CD14-positive monocyte (primary cell): ENCODE measurements at regions not wholly inside any gene's neighbourhood (a gene's known extent, or its start where the extent isn't known, plus 50 kb on each side); places are given as distances from the start of the nearest gene placed in this dataset.

Experiments used
- DNase-seq, 3 donors: peaks; one replicate each; pipeline ENCODE4 v3.0.0-alpha.2; 2011 to 2022
- H2AFZ ChIP-seq: 2 replicates; pipeline ENCODE4 v1.6.0; 2012; ENCODE audit warnings: mild to moderate bottlenecking, low read depth, low read length, inconsistent platforms; ENCODE audit not compliant: insufficient read depth, poor library complexity, severe bottlenecking
- H3K27ac ChIP-seq, 2 donors: 1 replicate in 1 of 2; 2 replicates in 1 of 2; pipeline ENCODE4 v1.5.1; 2012 to 2013; ENCODE audit warnings: low read length in 2 of 2, control low read depth in 1 of 2, inconsistent platforms in 1 of 2, low read depth in 1 of 2, mild to moderate bottlenecking in 1 of 2
- H3K27me3 ChIP-seq, 2 donors: one replicate each; pipeline versions ENCODE4 v1.6.0 to v1.6.1; 2011 to 2013; ENCODE audit warnings: low read length in 2 of 2; ENCODE audit not compliant: control insufficient read depth in 2 of 2, insufficient read depth in 2 of 2
- H3K36me3 ChIP-seq, 2 donors: replicated peaks in 1 of 2; 1 replicate in 1 of 2; 2 replicates in 1 of 2; pipeline versions ENCODE4 v1.5.1 to v1.6.1; 2012 to 2013; ENCODE audit warnings: low read length in 2 of 2, control low read depth in 1 of 2, inconsistent platforms in 1 of 2, mild to moderate bottlenecking in 1 of 2; ENCODE audit not compliant: insufficient read depth in 2 of 2, control insufficient read depth in 1 of 2
- H3K4me1 ChIP-seq, 2 donors: 1 replicate in 1 of 2; 2 replicates in 1 of 2; pipeline versions ENCODE4 v1.5.1 to v1.6.1; 2012 to 2013; ENCODE audit warnings: low read length in 2 of 2, control low read depth in 1 of 2, inconsistent platforms in 1 of 2, mild to moderate bottlenecking in 1 of 2, moderate library complexity in 1 of 2; ENCODE audit not compliant: insufficient read depth in 2 of 2, control insufficient read depth in 1 of 2
- H3K4me2 ChIP-seq: replicated peaks from 2 replicates; pipeline ENCODE3; 2012; ENCODE audit warnings: low read length, moderate library complexity, mild to moderate bottlenecking; ENCODE audit not compliant: poor library complexity, severe bottlenecking; ENCODE audit errors: extremely low read depth
- H3K4me3 ChIP-seq, 3 experiments: fragments of 200-600 bp in 1 of 3; sonication (generic) in 1 of 3; replicated peaks in 1 of 3; 1 replicate in 2 of 3; 2 replicates in 1 of 3; pipeline ENCODE4 v1.5.1; 2011 to 2013; ENCODE audit warnings: low read length in 3 of 3, mild to moderate bottlenecking in 3 of 3, control low read depth in 2 of 3, low read depth in 2 of 3, inconsistent platforms in 1 of 3, moderate library complexity in 1 of 3
- H3K79me2 ChIP-seq: 2 replicates; pipeline ENCODE4 v1.6.0; 2012; ENCODE audit warnings: mild to moderate bottlenecking, control low read depth, inconsistent platforms, low read length, moderate library complexity; ENCODE audit not compliant: insufficient read depth
- H3K9ac ChIP-seq: 2 replicates; pipeline ENCODE4 v1.6.0; 2017; ENCODE audit warnings: low read length, mild to moderate bottlenecking; ENCODE audit not compliant: insufficient read depth, poor library complexity, severe bottlenecking
- H3K9me3 ChIP-seq, 2 donors: replicated peaks in 1 of 2; 1 replicate in 1 of 2; 2 replicates in 1 of 2; pipeline versions ENCODE4 v1.5.1 to v1.6.1; 2012 to 2013; ENCODE audit warnings: low read length in 2 of 2, control low read depth in 1 of 2; ENCODE audit not compliant: control insufficient read depth in 1 of 2, insufficient read depth in 1 of 2
- H4K20me1 ChIP-seq: 2 replicates; pipeline ENCODE4 v1.6.0; 2012; ENCODE audit warnings: mild to moderate bottlenecking, low read length, control low read depth, moderate library complexity; ENCODE audit not compliant: insufficient read depth
- H3K27ac Mint-ChIP-seq, 7 donors: one replicate each; pipeline ENCODE4 v1.8.0; 2020; ENCODE audit warnings: mild to moderate bottlenecking in 7 of 7, mixed read lengths in 7 of 7, moderate library complexity in 6 of 7, inconsistent platforms in 2 of 7
- H3K27me3 Mint-ChIP-seq, 3 donors: one replicate each; pipeline ENCODE4 v1.8.0; 2021 to 2022; ENCODE audit warnings: low read depth in 3 of 3, mild to moderate bottlenecking in 3 of 3, mixed read lengths in 3 of 3, moderate library complexity in 3 of 3, inconsistent platforms in 1 of 3
- H3K36me3 Mint-ChIP-seq, 2 donors: one replicate each; pipeline ENCODE4 v1.8.0; 2020; ENCODE audit warnings: mixed read lengths in 2 of 2, inconsistent platforms in 1 of 2, mild to moderate bottlenecking in 1 of 2
- H3K4me1 Mint-ChIP-seq: one replicate; pipeline ENCODE4 v1.8.0; 2020; ENCODE audit warnings: mild to moderate bottlenecking, mixed read lengths
- H3K4me3 Mint-ChIP-seq, 2 donors: one replicate each; pipeline ENCODE4 v1.8.0; 2020; ENCODE audit warnings: mild to moderate bottlenecking in 2 of 2, mixed read lengths in 2 of 2, moderate library complexity in 1 of 2
- H3K9me3 Mint-ChIP-seq, 7 donors: one replicate each; pipeline ENCODE4 v1.8.0; 2020 to 2022; ENCODE audit warnings: mixed read lengths in 7 of 7, mild to moderate bottlenecking in 6 of 7, moderate library complexity in 6 of 7, inconsistent platforms in 2 of 7
- WGBS: methylation state at CpG from one replicate; pipeline ENCODE4 v1.1.5; 2013; ENCODE audit warnings: missing lambda C conversion rate; ENCODE audit not compliant: insufficient coverage; 5-methylcytosine and 5-hydroxymethylcytosine counted together
- intact Hi-C, 2 donors: fragments of 100-400 bp; cut with micrococcal nuclease; formaldehyde crosslinking; loops; one replicate each; pipeline versions ENCODE4 v1.15.0 to v1.15.1; 2023
- TF ChIP-seq, protein P1 (sequence below): fragments of 200-600 bp; IDR thresholded peaks from one replicate; pipeline ENCODE4 v1.8.0; 2022; ENCODE audit warnings: antibody characterized with exemption, mild to moderate bottlenecking

DNA sequence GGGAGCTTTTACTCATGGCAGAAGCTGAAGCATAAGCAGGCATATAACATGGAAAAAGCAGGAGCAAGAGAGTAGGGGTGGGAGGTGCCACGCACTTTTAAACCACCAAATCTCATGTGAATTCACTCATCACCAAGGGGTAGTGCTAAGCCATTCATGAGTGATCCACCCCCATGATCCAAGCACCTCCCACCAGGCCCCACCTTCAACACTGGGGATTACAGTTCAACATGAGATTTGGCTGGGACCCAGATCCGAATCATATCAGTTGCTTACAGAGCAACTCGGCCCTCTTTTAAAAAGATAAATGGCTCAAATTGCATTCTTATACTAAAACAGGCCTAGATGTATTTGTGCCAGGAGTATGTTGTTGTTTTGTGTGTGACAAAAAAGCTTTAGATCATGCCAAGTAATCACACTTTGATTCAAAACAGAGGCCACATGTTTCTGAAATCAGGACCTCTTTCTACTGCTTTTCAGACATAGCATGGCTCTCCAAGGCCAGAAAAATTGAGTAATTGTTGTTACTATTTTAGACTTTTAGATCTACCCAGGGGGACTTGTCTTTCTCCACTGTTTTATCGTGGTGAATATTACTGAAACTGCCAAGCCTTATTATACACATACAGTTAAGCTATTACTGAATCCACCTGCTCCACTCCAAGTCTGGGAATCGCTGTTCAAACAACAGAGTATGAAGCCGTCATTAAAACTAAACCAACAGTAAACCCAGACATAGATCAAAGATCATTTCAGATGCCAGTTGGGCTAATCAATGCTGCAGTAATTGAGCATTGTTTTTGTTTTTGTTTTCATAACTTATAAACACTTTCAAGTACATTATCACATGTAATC is 163.3 kb downstream of the KCNJ2 start:
- Histone ChIP-seq H3K36me3 (no peaks in the 10 kb centered on the region), H3K9ac (no peak overlapping the region), H3K79me2 (no peaks in the 10 kb centered on the region), H3K4me2 (no peak overlapping the region), H3K27me3 (no peaks in the 10 kb centered on the region), H3K4me3 (no peak overlapping the region), H3K4me1 (no peaks in the 10 kb centered on the region), H2AFZ (no peak overlapping the region), H4K20me1 (no peaks in the 10 kb centered on the region), H3K27ac (no peak overlapping the region), H3K9me3 (no peaks in the 10 kb centered on the region)
- intact Hi-C loops, result no loop called here
- no peak for DNase-seq
- Mint-ChIP-seq H3K4me3 (no peak overlapping the region), H3K27me3 (peaks cover 0 to 2% (median 1%) of the 10 kb centered on the region in 3 donors), H3K36me3 (no peaks in the 10 kb centered on the region), H3K4me1 (peaks cover 4% of the 10 kb centered on the region), H3K27ac (no peak overlapping the region), H3K9me3 (peaks cover 0 to 4% (median 0%) of the 10 kb centered on the region in 7 donors)
- TF ChIP-seq, protein P1, sequence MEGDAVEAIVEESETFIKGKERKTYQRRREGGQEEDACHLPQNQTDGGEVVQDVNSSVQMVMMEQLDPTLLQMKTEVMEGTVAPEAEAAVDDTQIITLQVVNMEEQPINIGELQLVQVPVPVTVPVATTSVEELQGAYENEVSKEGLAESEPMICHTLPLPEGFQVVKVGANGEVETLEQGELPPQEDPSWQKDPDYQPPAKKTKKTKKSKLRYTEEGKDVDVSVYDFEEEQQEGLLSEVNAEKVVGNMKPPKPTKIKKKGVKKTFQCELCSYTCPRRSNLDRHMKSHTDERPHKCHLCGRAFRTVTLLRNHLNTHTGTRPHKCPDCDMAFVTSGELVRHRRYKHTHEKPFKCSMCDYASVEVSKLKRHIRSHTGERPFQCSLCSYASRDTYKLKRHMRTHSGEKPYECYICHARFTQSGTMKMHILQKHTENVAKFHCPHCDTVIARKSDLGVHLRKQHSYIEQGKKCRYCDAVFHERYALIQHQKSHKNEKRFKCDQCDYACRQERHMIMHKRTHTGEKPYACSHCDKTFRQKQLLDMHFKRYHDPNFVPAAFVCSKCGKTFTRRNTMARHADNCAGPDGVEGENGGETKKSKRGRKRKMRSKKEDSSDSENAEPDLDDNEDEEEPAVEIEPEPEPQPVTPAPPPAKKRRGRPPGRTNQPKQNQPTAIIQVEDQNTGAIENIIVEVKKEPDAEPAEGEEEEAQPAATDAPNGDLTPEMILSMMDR, result no peak
- WGBS, result 100% methylated on average over 3 of the region's 6 CpGs

DNA sequence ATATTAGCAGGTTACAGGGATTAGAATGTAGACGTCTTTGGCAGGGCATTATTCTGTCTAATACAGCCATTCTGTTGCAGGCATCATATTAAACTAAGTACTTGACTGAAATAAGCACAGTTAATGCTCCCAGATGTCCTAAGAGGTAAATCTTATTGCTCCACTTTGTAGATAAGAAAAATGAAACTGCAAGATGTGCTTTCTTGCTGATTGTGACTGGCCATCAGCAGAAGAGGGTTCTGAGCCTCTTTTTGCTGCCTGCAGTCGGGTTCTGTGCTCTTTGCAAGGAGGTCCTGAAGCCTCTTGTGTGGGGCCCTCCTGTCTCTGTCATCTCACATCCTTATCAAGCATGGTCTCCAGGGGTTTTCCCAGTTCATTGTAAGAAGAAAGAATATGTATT is 167.1 kb downstream of the KCNJ2 start:
- no peak overlapping the region for H2AFZ ChIP-seq
- H3K4me1 Mint-ChIP-seq, result peaks cover 4% of the 10 kb centered on the region
- no peak overlapping the region for H3K27ac ChIP-seq
- TF ChIP-seq, protein P1, result no peak
- H3K27me3 Mint-ChIP-seq, result peaks cover 0 to 2% (median 1%) of the 10 kb centered on the region in 3 donors
- WGBS, result no CpG with 5 or more reads among the region's 2 CpGs
- no peak overlapping the region for H3K4me3 Mint-ChIP-seq
- H3K4me2 ChIP-seq, result no peak overlapping the region
- intact Hi-C loops, result no loop called here
- H4K20me1 ChIP-seq, result no peaks in the 10 kb centered on the region
- H3K79me2 ChIP-seq, result no peaks in the 10 kb centered on the region
- no peak overlapping the region for H3K9ac ChIP-seq
- H3K27me3 ChIP-seq, result no peaks in the 10 kb centered on the region
- no peaks in the 10 kb centered on the region for H3K36me3 ChIP-seq
- no peak overlapping the region for H3K4me3 ChIP-seq
- no peaks in the 10 kb centered on the region for H3K36me3 Mint-ChIP-seq
- no peaks in the 10 kb centered on the region for H3K9me3 ChIP-seq
- H3K9me3 Mint-ChIP-seq, result peaks cover 0 to 3% (median 0%) of the 10 kb centered on the region in 7 donors
- no peak for DNase-seq
- H3K4me1 ChIP-seq, result no peaks in the 10 kb centered on the region
- H3K27ac Mint-ChIP-seq, result no peak overlapping the region
